Vagina (tissue), 2 donors: ENCODE measurements at regions not wholly inside any gene's neighbourhood (a gene's known extent, or its start where the extent isn't known, plus 50 kb on each side); places are given as distances from the start of the nearest gene placed in this dataset.

Source experiments
- DNase-seq, 2 donors: peaks; one replicate each; pipeline ENCODE4 v3.0.0-alpha.2; 2017; ENCODE audit errors: extremely low spot score in 2 of 2
- H3K27ac ChIP-seq: fragments of 200-600 bp; sonication (generic); one replicate; pipeline ENCODE4 v1.5.1; 2019
- H3K27me3 ChIP-seq: fragments of 200-600 bp; sonication (generic); one replicate; pipeline ENCODE4 v1.5.1; 2019
- H3K36me3 ChIP-seq, 2 donors: fragments of 200-600 bp; sonication (generic); one replicate each; pipeline ENCODE4 v1.5.1; 2017 to 2019
- H3K4me1 ChIP-seq: fragments of 200-600 bp; sonication (generic); one replicate; pipeline ENCODE4 v1.5.1; 2019
- H3K4me3 ChIP-seq, 2 donors: fragments of 200-600 bp; sonication (generic); 1 replicate in 1 of 2; 2 replicates in 1 of 2; pipeline ENCODE4 v1.5.1; 2016 to 2019
- H3K9me3 ChIP-seq: fragments of 200-600 bp; sonication (generic); one replicate; pipeline ENCODE4 v1.5.1; 2019
- CTCF ChIP-seq, 3 experiments: fragments of 450-650 bp in 2 of 3; fragments of 200-600 bp in 1 of 3; sonication (generic) in 1 of 3; IDR thresholded peaks; one replicate each; pipeline ENCODE4 v1.5.1; 2017 to 2019; ENCODE audit warnings: antibody characterized with exemption in 3 of 3, mild to moderate bottlenecking in 2 of 3, moderate library complexity in 2 of 3
- POLR2A ChIP-seq, 2 donors: fragments of 450-650 bp; IDR thresholded peaks; one replicate each; pipeline ENCODE4 v1.6.1; 2017; ENCODE audit warnings: antibody characterized with exemption in 2 of 2, mild to moderate bottlenecking in 2 of 2, moderate library complexity in 2 of 2
- POLR2AphosphoS5 ChIP-seq, 2 donors: sonication (generic); formaldehyde crosslinking; IDR thresholded peaks; one replicate each; pipeline ENCODE4 v1.9.0; 2017; ENCODE audit warnings: antibody characterized with exemption in 2 of 2, mild to moderate bottlenecking in 2 of 2, low read depth in 1 of 2; ENCODE audit not compliant: insufficient read depth in 1 of 2
- intact Hi-C: fragments of 100-400 bp; cut with DNase I; formaldehyde crosslinking; loops from one replicate; pipeline ENCODE4 v1.15.1; 2023

- H3K4me3 ChIP-seq = no peak overlapping the region
- H3K27me3 ChIP-seq = no peaks in the 10 kb centered on the region
- no peak for DNase-seq
- H3K4me1 ChIP-seq = no peaks in the 10 kb centered on the region
- no peaks in the 10 kb centered on the region for H3K9me3 ChIP-seq
- intact Hi-C loops = no loop called here
- H3K27ac ChIP-seq = no peak overlapping the region
- TF ChIP-seq CTCF (IDR thresholded peaks at IDR 0.05) = no peak
- no peak for TF ChIP-seq POLR2AphosphoS5 (IDR thresholded peaks at IDR 0.05; ENCODE audit: insufficient read depth in 1 of 2, low read depth in 1 of 2)
- no peak for TF ChIP-seq POLR2A (IDR thresholded peaks at IDR 0.05)
- no peaks in the 10 kb centered on the region for H3K36me3 ChIP-seq
Observed at GRCh38 chr11:92391364-92391763, 166.7 kb downstream of the FAT3 start.

GRCh38 chr11:92391808-92392207 lies 167.2 kb downstream of the FAT3 start:
- Histone ChIP-seq H3K27ac (no peak overlapping the region), H3K4me3 (no peak overlapping the region), H3K36me3 (no peaks in the 10 kb centered on the region), H3K27me3 (no peaks in the 10 kb centered on the region), H3K9me3 (no peaks in the 10 kb centered on the region), H3K4me1 (no peaks in the 10 kb centered on the region)
- TF ChIP-seq POLR2A (IDR thresholded peaks at IDR 0.05) = no peak
- TF ChIP-seq POLR2AphosphoS5 (IDR thresholded peaks at IDR 0.05; ENCODE audit: insufficient read depth in 1 of 2, low read depth in 1 of 2) = no peak
- TF ChIP-seq CTCF (IDR thresholded peaks at IDR 0.05) = no peak
- intact Hi-C loops = no loop called here
- DNase-seq = no peak

- H3K9me3 ChIP-seq = no peaks in the 10 kb centered on the region
- no peaks in the 10 kb centered on the region for H3K36me3 ChIP-seq
- no peaks in the 10 kb centered on the region for H3K27me3 ChIP-seq
- DNase-seq = no peak
- no peak for TF ChIP-seq POLR2AphosphoS5 (IDR thresholded peaks at IDR 0.05; ENCODE audit: insufficient read depth in 1 of 2, low read depth in 1 of 2)
- TF ChIP-seq POLR2A (IDR thresholded peaks at IDR 0.05) = no peak
- TF ChIP-seq CTCF (IDR thresholded peaks at IDR 0.05) = no peak
- intact Hi-C loops = no loop called here
- no peak overlapping the region for H3K4me3 ChIP-seq
- H3K4me1 ChIP-seq = no peaks in the 10 kb centered on the region
- no peak overlapping the region for H3K27ac ChIP-seq
Observed at GRCh38 chr11:92393218-92393617, 168.6 kb downstream of the FAT3 start.

GRCh38 chr11:92396133-92396532 lies 171.5 kb downstream of the FAT3 start:
- H3K9me3 ChIP-seq = no peaks in the 10 kb centered on the region
- intact Hi-C loops = no loop called here
- DNase-seq = no peak
- no peaks in the 10 kb centered on the region for H3K27me3 ChIP-seq
- no peaks in the 10 kb centered on the region for H3K4me1 ChIP-seq
- no peaks in the 10 kb centered on the region for H3K36me3 ChIP-seq
- no peak overlapping the region for H3K27ac ChIP-seq
- no peak for TF ChIP-seq POLR2AphosphoS5 (IDR thresholded peaks at IDR 0.05; ENCODE audit: insufficient read depth in 1 of 2, low read depth in 1 of 2)
- no peak for TF ChIP-seq POLR2A (IDR thresholded peaks at IDR 0.05)
- no peak for TF ChIP-seq CTCF (IDR thresholded peaks at IDR 0.05)
- H3K4me3 ChIP-seq = no peak overlapping the region

- Histone ChIP-seq H3K36me3 (no peaks in the 10 kb centered on the region), H3K27ac (no peak overlapping the region), H3K4me3 (no peak overlapping the region), H3K27me3 (no peaks in the 10 kb centered on the region), H3K9me3 (no peaks in the 10 kb centered on the region), H3K4me1 (no peaks in the 10 kb centered on the region)
- no peak for TF ChIP-seq POLR2AphosphoS5 (IDR thresholded peaks at IDR 0.05; ENCODE audit: insufficient read depth in 1 of 2, low read depth in 1 of 2)
- no peak for TF ChIP-seq POLR2A (IDR thresholded peaks at IDR 0.05)
- no peak for TF ChIP-seq CTCF (IDR thresholded peaks at IDR 0.05)
- intact Hi-C loops = no loop called here
- no peak for DNase-seq
Observed at GRCh38 chr11:92397221-92397755, 172.7 kb downstream of the FAT3 start.
